Mesodermal cell (in vitro differentiated cells): ENCODE measurements at regions not wholly inside any gene's neighbourhood (a gene's known extent, or its start where the extent isn't known, plus 50 kb on each side); places are given as distances from the start of the nearest gene placed in this dataset.

Experiments
- H3K27ac ChIP-seq: 2 replicates; pipeline ENCODE4 v1.7.0; 2013; ENCODE audit warnings: mild to moderate bottlenecking, low read depth, low read length, moderate library complexity; ENCODE audit not compliant: severe bottlenecking
- H3K36me3 ChIP-seq: 2 replicates; pipeline ENCODE4 v1.7.1; 2013; ENCODE audit warnings: mild to moderate bottlenecking, low read length, moderate library complexity; ENCODE audit not compliant: control insufficient read depth, insufficient read depth
- H3K4me1 ChIP-seq: one replicate; pipeline ENCODE4 v1.7.1; 2013; ENCODE audit warnings: mild to moderate bottlenecking, low read length; ENCODE audit not compliant: insufficient read depth, control insufficient read depth, poor library complexity, severe bottlenecking
- H3K4me3 ChIP-seq: 2 replicates; pipeline ENCODE4 v1.7.0; 2013; ENCODE audit warnings: low read length, control low read depth, mild to moderate bottlenecking; ENCODE audit not compliant: insufficient read depth, poor library complexity, severe bottlenecking; ENCODE audit errors: extremely low read depth
- H3K9me3 ChIP-seq: 2 replicates; pipeline ENCODE4 v1.7.1; 2013; ENCODE audit warnings: mild to moderate bottlenecking, low read length, moderate library complexity; ENCODE audit not compliant: control insufficient read depth
- WGBS, 2 experiments: methylation state at CpG; one replicate each; pipeline ENCODE4 v1.1.5; 2013; ENCODE audit warnings: missing lambda C conversion rate in 2 of 2; ENCODE audit not compliant: insufficient coverage in 2 of 2; 5-methylcytosine and 5-hydroxymethylcytosine counted together

DNA sequence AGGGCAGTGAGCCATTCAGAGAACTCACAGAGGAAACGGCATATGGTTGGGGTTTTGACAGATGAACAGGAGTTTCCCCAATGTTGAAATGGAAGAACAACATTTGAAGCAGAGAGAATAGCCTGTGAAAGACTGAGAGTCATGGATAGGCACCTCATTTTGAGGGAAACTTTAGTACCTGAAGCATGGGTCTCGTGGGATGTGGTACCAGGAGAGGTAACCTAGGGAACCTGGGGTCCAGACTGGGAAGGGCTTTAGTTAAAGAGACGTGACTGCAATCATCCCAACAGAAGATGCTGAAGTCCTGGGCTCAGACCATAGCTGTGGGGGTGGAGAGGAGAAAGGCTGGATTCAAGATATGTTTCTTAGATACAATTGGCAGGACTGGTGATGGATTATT, 137.8 kb upstream of the CCL2 start:
- no peaks in the 10 kb centered on the region for H3K36me3 ChIP-seq
- no peaks in the 10 kb centered on the region for H3K9me3 ChIP-seq
- no peak overlapping the region for H3K27ac ChIP-seq
- 80 to 84% methylated on average over 3 of the region's 3 CpGs for WGBS, 2 experiments
- no peak overlapping the region for H3K4me3 ChIP-seq
- no peaks in the 10 kb centered on the region for H3K4me1 ChIP-seq

DNA sequence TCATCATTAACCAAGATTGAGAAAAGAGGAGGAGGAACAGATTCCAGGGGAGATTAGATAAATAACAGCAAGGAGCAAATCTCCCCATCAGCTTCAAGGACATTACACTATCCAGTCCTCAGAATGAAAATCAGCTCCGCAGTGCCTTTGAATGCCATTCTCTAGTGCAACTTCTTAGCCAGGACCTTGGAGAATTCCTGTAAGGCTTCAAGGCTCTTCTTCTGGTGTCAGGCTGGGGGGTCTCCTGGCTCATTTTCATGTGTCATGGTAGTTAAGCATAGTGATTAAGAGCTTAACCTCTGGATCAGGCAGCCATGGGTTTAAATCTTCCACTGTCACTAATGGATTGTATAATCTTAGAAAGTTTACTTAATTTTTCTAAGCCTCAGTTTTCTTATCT, 137.3 kb upstream of the CCL2 start:
- H3K9me3 ChIP-seq: no peaks in the 10 kb centered on the region
- 63 to 75% methylated on average over 1 of the region's 1 CpG for WGBS, 2 experiments
- no peaks in the 10 kb centered on the region for H3K4me1 ChIP-seq

GRCh38 chr17:34118564-34118963, 136.5 kb upstream of the CCL2 start:
- Histone ChIP-seq H3K36me3 (no peaks in the 10 kb centered on the region), H3K4me3 (no peak overlapping the region), H3K4me1 (no peaks in the 10 kb centered on the region), H3K27ac (no peak overlapping the region), H3K9me3 (no peaks in the 10 kb centered on the region)
- 79 to 89% methylated on average over 2 to 3 of the region's 3 CpGs for WGBS, 2 experiments

More for the DNA sequence above, 137.3 kb upstream of the CCL2 start:
- Histone ChIP-seq H3K4me3 (no peak overlapping the region), H3K36me3 (no peaks in the 10 kb centered on the region), H3K27ac (no peak overlapping the region)

GRCh38 chr17:34121311-34121710, 133.8 kb upstream of the CCL2 start:
- H3K4me3 ChIP-seq: no peak overlapping the region
- H3K27ac ChIP-seq: no peak overlapping the region
- H3K9me3 ChIP-seq: no peaks in the 10 kb centered on the region
- no peaks in the 10 kb centered on the region for H3K36me3 ChIP-seq
- no peaks in the 10 kb centered on the region for H3K4me1 ChIP-seq
- WGBS, 2 experiments: 77 to 80% methylated on average over 3 to 4 of the region's 4 CpGs

DNA sequence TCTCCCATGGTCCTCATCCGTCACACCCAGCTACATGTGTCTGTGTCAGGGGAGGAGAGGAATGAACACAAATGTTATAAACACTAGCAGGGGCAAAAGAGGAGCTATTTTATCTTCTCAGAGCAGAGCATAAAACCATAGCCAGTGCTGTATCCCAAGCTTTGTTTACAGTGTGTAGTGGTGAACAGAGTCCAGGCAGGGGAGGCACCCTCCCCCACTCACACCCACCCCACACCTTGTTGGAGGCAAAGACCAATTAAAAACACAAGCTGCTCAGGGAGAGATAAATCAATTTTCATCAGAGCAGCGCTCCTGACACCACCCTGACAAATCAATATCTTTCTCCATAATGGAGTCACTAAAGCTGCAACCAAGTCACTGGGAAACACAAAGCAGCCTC, 132.6 kb upstream of the CCL2 start:
- Histone ChIP-seq H3K4me3 (no peak overlapping the region), H3K4me1 (no peaks in the 10 kb centered on the region), H3K36me3 (no peaks in the 10 kb centered on the region), H3K9me3 (no peaks in the 10 kb centered on the region), H3K27ac (no peak overlapping the region)
- WGBS, 2 experiments: 86% methylated on average over 1 of the region's 2 CpGs; no CpG with 5 or more reads in 1 of the 2 experiments

DNA sequence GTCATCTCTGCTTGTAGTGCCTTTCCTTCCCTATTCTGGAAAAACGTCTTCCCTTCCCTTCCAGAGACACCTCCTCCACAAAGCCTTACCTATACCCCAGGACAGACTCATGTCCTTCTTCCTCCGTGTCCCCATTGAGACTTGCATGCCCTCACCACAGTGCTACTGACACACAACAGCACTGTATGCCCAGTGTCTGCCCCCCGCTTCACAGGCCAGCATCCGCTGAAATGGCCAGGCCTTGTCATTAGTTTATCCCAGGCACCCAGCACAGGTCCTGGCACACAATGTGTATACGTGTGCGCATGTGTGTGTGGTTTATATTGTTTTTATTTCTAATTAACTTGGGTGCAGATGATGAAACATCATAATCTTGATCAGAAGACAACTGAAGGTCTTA, 130.1 kb upstream of the CCL2 start:
- no peak overlapping the region for H3K27ac ChIP-seq
- H3K4me3 ChIP-seq: no peak overlapping the region
- no peaks in the 10 kb centered on the region for H3K9me3 ChIP-seq
- WGBS, 2 experiments: 91 to 95% methylated on average over 4 of the region's 6 CpGs
- no peaks in the 10 kb centered on the region for H3K36me3 ChIP-seq
- H3K4me1 ChIP-seq: no peaks in the 10 kb centered on the region

GRCh38 chr17:34125921-34126320, 129.2 kb upstream of the CCL2 start:
- Histone ChIP-seq H3K36me3 (no peaks in the 10 kb centered on the region), H3K4me3 (no peak overlapping the region), H3K27ac (no peak overlapping the region), H3K9me3 (no peaks in the 10 kb centered on the region), H3K4me1 (no peaks in the 10 kb centered on the region)
- 83% methylated on average over 1 of the region's 3 CpGs; no CpG with 5 or more reads in 1 of the 2 experiments for WGBS, 2 experiments

DNA sequence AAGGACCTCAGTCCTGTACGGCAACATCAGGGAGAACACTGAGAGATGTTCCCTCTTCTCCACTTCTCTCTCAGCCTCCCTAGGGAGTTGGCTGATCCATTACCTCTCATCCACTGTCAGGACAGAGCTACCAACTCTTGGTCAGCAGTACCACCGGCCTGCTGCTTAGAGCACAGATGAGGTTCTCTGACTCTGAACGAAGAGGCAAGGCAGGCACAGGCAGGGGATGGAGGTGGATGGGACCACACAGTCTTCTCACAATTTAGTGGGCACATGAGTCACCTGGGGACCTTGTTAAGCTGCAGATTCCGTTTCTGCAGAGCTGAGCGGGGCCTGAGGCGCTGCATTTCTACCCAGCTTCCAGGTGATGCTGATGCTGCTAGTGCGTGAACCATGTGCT, 128.6 kb upstream of the CCL2 start:
- Histone ChIP-seq H3K4me1 (no peaks in the 10 kb centered on the region), H3K27ac (no peak overlapping the region), H3K9me3 (no peaks in the 10 kb centered on the region), H3K36me3 (no peaks in the 10 kb centered on the region), H3K4me3 (no peak overlapping the region)
- 88 to 92% methylated on average over 6 to 7 of the region's 7 CpGs for WGBS, 2 experiments

DNA sequence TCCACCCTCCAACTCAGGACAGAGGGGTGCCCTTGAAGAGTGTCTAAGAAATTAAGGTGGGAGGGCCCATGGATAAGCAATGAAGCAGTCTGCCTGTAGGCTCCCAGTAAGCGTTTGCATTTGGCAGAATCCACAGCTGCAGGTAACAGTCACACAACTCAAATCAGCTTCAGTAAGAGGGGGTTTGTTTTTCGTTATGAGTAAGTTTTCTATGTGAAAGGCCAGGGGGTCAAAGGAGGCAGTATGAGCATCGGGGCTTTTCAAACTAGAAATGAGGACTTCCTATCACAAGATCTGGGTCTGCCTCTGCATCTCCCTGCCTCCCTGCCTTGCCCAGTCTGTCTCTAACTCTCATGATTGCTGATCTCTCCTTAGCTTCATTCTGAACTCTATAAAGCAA, 128.1 kb upstream of the CCL2 start:
- Histone ChIP-seq H3K9me3 (no peaks in the 10 kb centered on the region), H3K4me1 (no peaks in the 10 kb centered on the region), H3K27ac (no peak overlapping the region), H3K4me3 (no peak overlapping the region), H3K36me3 (no peaks in the 10 kb centered on the region)
- WGBS, 2 experiments: 100% methylated on average over 1 of the region's 3 CpGs

DNA sequence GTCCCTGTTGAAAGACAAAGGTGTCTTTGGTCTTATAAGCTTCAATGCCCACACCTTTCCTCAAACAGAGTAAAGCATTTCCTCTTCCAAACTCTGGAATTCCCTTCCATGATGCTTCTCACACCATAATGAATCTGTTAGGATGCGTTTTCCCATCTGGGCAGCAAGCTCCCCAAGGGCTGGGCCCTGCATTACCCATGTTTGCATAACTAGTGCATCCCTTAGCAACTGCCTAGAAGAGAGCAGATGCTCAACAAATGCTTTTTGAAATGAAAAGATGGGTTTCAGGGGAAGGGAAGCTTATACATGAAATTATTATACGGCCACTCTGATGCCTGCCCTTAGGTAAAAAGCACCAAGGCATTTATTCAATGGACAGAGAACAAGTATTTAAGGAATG, 124.5 kb upstream of the CCL2 start:
- 85 to 94% methylated on average over 2 of the region's 2 CpGs for WGBS, 2 experiments
- Histone ChIP-seq H3K36me3 (no peaks in the 10 kb centered on the region), H3K27ac (no peak overlapping the region), H3K4me3 (no peak overlapping the region), H3K4me1 (no peaks in the 10 kb centered on the region), H3K9me3 (no peaks in the 10 kb centered on the region)

DNA sequence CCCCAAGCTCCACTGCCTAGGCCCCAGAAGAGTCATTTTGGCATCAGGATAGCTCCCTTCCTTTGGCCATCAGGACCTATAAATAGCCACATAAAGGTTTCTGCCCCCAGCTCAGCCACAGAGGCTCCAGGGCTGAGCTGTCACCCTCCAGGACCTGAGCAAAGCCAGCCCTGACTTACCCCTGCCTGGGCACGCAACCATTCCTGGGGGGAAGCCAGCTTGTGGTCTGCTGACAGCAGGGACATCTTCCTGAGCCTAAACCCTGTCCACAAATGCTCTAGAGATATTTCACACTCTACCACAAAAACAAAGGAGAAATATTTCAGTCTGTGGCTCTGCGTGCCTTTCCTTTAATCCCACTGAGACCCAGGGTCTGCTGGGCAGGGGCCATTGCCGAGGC, 123.7 kb upstream of the CCL2 start:
- Histone ChIP-seq H3K36me3 (no peaks in the 10 kb centered on the region), H3K4me1 (no peaks in the 10 kb centered on the region), H3K4me3 (no peak overlapping the region), H3K9me3 (no peaks in the 10 kb centered on the region), H3K27ac (no peak overlapping the region)
- WGBS, 2 experiments: 92 to 93% methylated on average over 2 to 3 of the region's 3 CpGs
